Erythroblast (primary cell): ENCODE measurements at regions not wholly inside any gene's neighbourhood (a gene's known extent, or its start where the extent isn't known, plus 50 kb on each side); places are given as distances from the start of the nearest gene placed in this dataset.
"Not testable (repeated sequence)": the region's sequence is repeated elsewhere in the genome, so short reads cannot be mapped to it uniquely, and the experiment has no call there.

ENCODE experiments used
- DNase-seq, 2 experiments: peaks; one replicate each; lab custom pipeline; 2025; lab: John Stamatoyannopoulos, UW
- GATA1 ChIP-seq: IDR thresholded peaks from 2 replicates; pipeline ENCODE4 v1.6.1; 2011; ENCODE audit warnings: low read depth, mild to moderate bottlenecking, control low read depth, low read length, moderate library complexity
- POLR2A ChIP-seq: IDR thresholded peaks from 2 replicates; pipeline ENCODE4 v1.6.1; 2011; ENCODE audit warnings: mild to moderate bottlenecking, low read length

DNA sequence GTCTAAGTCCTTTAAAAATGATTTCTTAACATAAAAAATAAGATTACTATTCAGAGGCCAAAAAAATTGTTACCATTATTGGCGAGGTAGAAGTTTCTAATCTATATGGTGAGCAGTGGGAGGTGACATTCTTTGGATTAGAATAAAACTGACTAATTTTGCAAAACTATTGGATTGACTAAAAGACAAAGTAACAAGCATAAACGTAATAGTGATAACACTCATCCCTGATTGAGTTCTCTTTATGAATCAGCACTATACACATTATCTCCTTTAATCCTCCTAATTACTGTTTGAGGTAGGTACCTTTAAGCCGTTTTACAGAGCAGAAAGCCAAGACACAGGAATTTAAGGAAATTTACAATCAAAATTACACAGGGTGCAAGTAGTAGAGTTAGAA is 139.2 kb upstream of the NRP1 start:
- TF ChIP-seq GATA1 = no peak
- no peak for TF ChIP-seq POLR2A
- DNase-seq = no peak

- not testable (repeated sequence) for DNase-seq
Observed at GRCh38 chr10:33468006-33468405, 133.5 kb upstream of the NRP1 start.

DNA sequence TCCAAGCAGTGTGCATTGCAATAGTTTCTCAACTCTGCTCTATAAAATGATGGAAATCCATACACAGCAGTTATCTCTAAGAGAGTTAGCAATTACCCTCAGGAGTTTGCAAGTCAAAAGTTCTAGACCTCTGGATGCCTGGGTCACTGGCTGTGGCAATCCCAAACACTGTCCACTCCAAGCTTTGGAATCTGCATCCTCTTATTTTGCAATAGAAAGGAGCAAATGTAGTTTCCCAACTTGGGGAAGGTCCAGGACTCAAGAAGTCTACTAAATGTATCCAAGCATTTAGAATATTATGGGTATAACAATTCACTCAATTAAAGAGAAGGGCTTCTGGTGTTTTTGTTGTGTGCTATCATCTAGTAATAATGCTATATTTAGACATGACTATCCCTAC is 131.3 kb upstream of the NRP1 start:
- TF ChIP-seq POLR2A (no peak), GATA1 (no peak)
- DNase-seq = no peak

DNA sequence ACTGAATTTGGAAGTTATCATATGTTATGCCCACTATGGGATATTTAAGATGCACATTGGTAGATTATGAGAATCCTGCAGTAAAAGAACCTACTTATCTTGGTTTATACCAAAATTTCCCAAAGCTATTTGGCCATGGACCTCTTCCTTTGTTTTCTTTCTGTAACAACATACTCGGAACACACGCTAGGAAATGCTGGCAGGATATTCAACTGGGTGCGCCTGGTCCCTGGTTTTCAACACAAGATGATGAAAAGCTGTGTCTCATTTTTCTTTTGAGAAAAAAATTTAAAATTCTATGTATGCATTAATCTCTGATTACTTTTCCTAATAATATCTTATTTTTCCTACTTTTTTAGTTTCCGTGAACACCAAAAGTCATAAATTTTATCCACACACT is 128.5 kb upstream of the NRP1 start:
- no peak for DNase-seq
- TF ChIP-seq GATA1 (no peak), POLR2A (no peak)

- no peak for DNase-seq
Observed at GRCh38 chr10:33461295-33461640, 126.8 kb upstream of the NRP1 start.

DNA sequence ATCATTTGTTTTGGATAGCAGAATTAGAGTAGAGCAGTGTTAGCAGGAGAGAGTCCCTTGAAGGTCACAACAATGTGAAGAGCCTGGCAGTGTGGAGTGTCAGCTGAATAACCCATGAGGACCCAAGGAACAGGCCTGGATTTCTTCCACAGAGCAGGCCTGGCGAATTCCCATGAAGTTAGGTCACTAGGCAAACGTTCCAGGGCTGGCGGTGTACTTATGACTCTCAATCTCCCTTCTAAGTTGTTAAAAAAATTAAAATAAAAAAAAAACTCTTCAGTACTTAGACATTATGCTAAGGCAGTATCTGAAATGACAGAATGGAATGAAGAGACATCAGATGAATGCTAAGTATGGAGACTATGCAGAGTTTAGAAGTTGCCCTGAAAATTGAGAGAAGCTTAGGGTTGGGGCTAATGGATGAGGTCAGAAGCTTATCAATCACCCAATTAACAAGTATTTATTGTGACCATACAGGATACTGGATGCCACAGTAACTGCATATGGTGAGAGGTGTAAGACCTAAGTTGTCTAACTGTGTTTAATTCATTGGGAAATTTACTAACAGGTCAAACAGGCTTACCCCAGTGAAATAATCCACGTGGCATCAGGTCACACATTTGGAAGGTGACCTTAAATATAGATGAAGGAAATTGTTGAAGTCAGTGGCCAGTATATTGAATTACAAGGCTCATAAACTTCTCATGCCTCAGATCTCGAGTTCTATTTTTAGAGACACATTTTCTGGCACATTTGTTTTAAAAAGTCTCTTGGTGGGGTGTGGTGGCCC is 126.2 kb upstream of the NRP1 start:
- TF ChIP-seq GATA1 = no peak
- TF ChIP-seq POLR2A = no peak
- DNase-seq = no peak

More at GRCh38 chr10:33461295-33461640, 126.8 kb upstream of the NRP1 start:
- TF ChIP-seq POLR2A = no peak
- no peak for TF ChIP-seq GATA1

GRCh38 chr10:33459602-33460001 is 125.1 kb upstream of the NRP1 start:
- TF ChIP-seq POLR2A (no peak), GATA1 (no peak)
- no peak for DNase-seq

GRCh38 chr10:33455029-33455428 is 120.6 kb upstream of the NRP1 start:
- no peak for DNase-seq
- TF ChIP-seq POLR2A (no peak), GATA1 (no peak)

DNA sequence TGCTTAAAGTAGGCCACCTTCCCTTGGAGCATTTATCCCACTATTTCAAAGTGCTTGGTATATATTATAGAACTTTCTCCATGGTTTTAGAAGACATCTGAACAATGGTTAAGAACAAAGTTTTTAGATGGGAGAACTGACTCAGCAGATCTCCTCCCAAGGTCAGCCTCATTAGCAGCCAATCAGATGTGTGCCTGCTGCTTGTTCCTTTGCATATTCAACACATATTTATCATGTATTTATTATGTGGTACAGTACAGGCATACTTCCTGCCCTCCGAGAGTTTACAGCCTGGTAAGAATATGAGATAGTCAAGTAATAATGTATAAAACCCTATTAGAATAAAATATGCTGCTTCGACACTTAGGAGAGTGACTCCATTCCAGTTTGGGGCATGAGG is 120.1 kb upstream of the NRP1 start:
- no peak for TF ChIP-seq GATA1
- no peak for TF ChIP-seq POLR2A
- no peak for DNase-seq

DNA sequence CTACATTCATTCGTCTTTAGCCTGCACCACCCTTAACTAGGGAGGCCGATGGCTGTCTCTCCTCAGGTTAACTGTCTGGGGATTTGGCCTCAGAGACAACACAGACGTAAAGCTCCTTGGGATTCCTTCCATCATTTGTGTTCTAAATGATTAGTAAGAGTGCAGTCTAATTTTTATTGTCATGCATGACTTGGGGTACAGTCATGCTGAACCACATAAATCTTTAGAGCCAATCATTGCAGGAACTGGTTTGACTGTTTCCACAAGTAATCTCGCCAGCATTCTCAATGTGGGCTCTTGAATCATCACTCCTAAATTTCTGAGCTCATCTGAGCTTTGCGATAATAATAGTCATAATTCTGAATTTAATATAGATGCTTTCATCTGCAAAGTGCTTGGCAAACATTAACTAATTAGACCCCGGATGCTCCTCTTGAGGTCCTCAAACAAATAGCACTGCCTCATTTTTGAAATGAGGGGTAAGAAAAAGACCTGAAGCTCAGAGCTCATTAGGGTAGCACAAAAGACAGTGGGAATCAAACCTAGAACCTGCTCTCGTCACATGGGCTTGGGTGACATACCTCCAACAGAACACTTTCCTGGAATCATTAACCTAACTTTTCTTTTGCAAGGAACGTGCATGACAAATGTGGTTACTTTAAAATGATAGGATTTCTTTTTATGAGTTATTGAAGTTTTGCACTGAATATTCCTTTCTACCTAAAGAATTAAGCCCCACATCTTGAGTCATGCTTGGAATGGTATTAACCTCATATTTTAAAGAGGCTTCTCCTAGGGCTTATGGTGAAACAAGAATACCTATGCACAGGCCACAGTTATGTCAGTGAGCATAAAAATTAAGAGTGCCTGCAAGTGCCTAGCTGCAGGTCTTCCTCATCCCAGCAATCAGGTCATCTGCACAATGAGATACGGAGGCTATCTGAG is 118.9 kb upstream of the NRP1 start:
- no peak for DNase-seq
- no peak for TF ChIP-seq GATA1
- TF ChIP-seq POLR2A = no peak

DNA sequence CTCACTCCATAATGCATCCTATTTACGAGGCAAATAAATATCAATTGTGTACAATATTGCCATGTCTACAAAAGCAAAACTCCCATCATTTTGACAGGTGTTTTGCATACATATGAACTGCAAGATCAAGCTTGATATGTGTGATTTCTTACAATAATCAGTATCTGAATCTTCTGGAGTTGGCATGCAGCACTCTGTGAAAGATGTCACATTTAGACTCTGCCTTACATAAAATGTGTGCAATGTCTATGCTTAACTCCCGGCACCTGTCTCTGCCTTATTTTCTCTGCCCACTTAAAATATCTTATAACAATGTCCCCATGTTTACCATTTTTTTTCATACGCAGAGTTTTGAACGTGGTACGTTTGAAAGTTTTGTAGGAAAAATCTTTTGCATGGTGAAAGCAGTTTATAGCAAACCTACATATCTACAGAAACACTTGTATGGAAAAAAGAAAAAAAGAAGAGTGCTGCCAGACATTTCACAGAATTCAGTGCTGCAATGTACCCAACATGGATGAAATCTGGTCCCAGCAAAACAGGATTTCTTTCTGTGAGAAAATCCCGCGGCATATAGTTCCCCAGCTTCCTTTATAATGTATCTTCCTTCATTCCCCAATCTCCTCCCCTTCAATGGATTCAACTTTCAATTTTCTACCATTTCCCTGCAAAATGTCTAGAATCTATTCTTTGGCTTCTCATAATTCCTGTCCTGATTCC is 114.1 kb upstream of the NRP1 start:
- no peak for DNase-seq
- TF ChIP-seq POLR2A (no peak), GATA1 (no peak)

DNA sequence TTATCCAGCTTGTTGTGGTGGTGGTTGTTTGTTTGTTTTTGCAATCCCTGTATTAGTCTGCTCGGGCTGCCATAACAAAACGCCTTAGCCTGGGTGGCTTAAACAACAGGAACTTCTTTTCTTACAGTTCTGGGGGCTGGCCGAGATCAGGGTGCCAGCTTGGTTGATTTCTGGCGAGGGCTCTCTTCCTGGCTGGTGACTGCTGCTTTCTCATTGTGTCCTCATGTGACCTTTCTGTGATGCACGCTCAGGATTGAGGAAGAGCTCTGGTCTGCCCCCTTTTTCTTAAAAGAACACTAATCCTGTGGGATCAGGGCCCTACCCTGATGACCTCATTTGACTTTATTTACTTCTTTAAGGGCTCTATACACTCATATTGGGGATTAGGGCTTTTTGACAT is 107.1 kb upstream of the NRP1 start:
- no peak for DNase-seq

GRCh38 chr10:33434933-33435332 is 100.5 kb upstream of the NRP1 start:
- TF ChIP-seq GATA1 (no peak), POLR2A (no peak)

More for the DNA sequence above, 107.1 kb upstream of the NRP1 start:
- no peak for TF ChIP-seq GATA1
- no peak for TF ChIP-seq POLR2A

GRCh38 chr10:33428682-33429081 is 94.2 kb upstream of the NRP1 start:
- no peak for DNase-seq
- TF ChIP-seq POLR2A = no peak

More at GRCh38 chr10:33434933-33435332, 100.5 kb upstream of the NRP1 start:
- no peak for DNase-seq
